ENCODE measurements at regions not wholly inside any gene's neighbourhood (a gene's known extent, or its start where the extent isn't known, plus 50 kb on each side); places are given as distances from the start of the nearest gene placed in this dataset.

DNA sequence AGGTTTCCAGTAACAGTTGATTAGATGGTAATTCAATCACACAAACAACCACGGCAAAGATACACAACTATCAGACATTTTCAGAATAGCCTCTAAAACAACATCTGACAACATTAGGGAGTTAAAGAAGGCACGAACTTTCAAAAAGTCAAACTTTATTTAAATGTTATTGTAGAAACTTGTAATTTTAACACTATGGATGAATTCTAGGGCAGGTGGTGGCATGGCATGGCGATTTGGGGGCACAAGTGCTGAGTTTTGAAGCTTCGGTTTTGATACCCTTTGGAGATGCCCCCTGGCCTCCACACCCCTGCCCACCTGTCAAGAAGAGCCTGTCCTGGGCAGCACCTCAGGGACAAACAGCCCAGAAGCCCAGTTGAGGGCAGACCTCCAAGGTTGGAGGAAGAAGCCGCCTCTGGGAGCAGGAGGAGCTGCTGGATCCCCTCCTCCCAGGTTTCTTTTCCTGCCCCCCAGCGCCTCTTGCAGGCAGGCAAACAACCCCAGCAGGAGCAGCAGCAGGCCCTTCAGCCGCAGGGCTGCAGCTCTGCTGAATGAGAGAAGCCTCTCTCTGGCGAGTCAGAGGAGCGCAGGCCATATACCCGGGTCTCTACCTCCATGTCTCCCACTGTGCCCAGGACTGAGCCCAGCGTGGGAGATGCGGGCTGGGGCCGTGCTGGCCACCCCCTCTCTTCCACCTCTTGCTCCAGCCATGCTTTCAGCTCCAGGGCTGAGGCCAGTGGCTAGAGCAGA lies 102.1 kb upstream of the IGLL5 start:
- Histone ChIP-seq H3K79me2 (ENCODE audit: insufficient read depth, low read length) (no peaks in the 10 kb centered on the region), H3K27ac (ENCODE audit: extremely low read length, insufficient read depth, low read length) (no peak overlapping the region), H3K27me3 (ENCODE audit: control insufficient read depth in 1 of 2, insufficient read depth in 2 of 2, low read length in 2 of 2) (peaks cover 0 to 3% of the 10 kb centered on the region in 2 experiments; a peak in 1 of 5 replicates), H3K4me1 (ENCODE audit: insufficient read depth, low read length) (peaks cover 28% of the 10 kb centered on the region), H3K4me2 (ENCODE audit: low read depth, low read length) (no peak overlapping the region), H3K9me3 (ENCODE audit: low read length) (no peaks in the 10 kb centered on the region), H3K4me3 (replicated peaks in 1 of 3; ENCODE audit: insufficient read depth in 1 of 3, low read depth in 2 of 3, low read length in 3 of 3) (no peak overlapping the region), H3K9ac (ENCODE audit: insufficient read depth, low read depth, low read length) (no peak overlapping the region), H4K20me1 (ENCODE audit: insufficient read depth, low read length) (no peaks in the 10 kb centered on the region), H2AFZ (ENCODE audit: low read length) (no peak overlapping the region), H3K36me3 (replicated peaks in 1 of 2; ENCODE audit: control insufficient read depth in 1 of 2, insufficient read depth in 2 of 2, low read length in 2 of 2) (no peaks in the 10 kb centered on the region)
- FAIRE-seq: no peak
- DNase-seq (ENCODE audit: low spot score): no peak
- POLR2A ChIA-PET: no interaction called here
- ATAC-seq: no peak
- CTCF ChIA-PET (ENCODE audit: low intra/inter-chr PET ratio, low total read pairs): no interaction called here
- TF ChIP-seq, protein P1, sequence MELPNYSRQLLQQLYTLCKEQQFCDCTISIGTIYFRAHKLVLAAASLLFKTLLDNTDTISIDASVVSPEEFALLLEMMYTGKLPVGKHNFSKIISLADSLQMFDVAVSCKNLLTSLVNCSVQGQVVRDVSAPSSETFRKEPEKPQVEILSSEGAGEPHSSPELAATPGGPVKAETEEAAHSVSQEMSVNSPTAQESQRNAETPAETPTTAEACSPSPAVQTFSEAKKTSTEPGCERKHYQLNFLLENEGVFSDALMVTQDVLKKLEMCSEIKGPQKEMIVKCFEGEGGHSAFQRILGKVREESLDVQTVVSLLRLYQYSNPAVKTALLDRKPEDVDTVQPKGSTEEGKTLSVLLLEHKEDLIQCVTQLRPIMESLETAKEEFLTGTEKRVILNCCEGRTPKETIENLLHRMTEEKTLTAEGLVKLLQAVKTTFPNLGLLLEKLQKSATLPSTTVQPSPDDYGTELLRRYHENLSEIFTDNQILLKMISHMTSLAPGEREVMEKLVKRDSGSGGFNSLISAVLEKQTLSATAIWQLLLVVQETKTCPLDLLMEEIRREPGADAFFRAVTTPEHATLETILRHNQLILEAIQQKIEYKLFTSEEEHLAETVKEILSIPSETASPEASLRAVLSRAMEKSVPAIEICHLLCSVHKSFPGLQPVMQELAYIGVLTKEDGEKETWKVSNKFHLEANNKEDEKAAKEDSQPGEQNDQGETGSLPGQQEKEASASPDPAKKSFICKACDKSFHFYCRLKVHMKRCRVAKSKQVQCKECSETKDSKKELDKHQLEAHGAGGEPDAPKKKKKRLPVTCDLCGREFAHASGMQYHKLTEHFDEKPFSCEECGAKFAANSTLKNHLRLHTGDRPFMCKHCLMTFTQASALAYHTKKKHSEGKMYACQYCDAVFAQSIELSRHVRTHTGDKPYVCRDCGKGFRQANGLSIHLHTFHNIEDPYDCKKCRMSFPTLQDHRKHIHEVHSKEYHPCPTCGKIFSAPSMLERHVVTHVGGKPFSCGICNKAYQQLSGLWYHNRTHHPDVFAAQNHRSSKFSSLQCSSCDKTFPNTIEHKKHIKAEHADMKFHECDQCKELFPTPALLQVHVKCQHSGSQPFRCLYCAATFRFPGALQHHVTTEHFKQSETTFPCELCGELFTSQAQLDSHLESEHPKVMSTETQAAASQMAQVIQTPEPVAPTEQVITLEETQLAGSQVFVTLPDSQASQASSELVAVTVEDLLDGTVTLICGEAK (IDR thresholded peaks at IDR 0.05): no peak; the same call in 1 of the 2 replicates
- TF ChIP-seq, protein P1 (CRISPR knock-in tag; IDR thresholded peaks at IDR 0.05): peak; percentile 65; the same call in 1 of the 2 replicates
- TF ChIP-seq ZFP36 (IDR thresholded peaks at IDR 0.05; ENCODE audit: borderline replicate concordance, low read depth, low read length, partially characterized antibody): no peak
- TF ChIP-seq AGO1 (IDR thresholded peaks at IDR 0.05; ENCODE audit: low read depth, low read length, poor library complexity, severe bottlenecking): no peak
- in situ Hi-C loops (cut with HindIII; ENCODE audit: extremely low pct_ligation_motif_present, low pct_unique_long_range_greater_than_20kb): no loop called here
- no TSS peak for BruUV-seq (replicated peaks)
- intact Hi-C loops (cut with micrococcal nuclease; ENCODE audit: unreplicated experiment): no loop called here
- 43% methylated on average over 10 of the region's 13 CpGs for WGBS (ENCODE audit: low lambda C conversion rate)

Measured in HepG2 (cell line).